CD4-positive, alpha-beta T cell (primary cell): ENCODE measurements at regions not wholly inside any gene's neighbourhood (a gene's known extent, or its start where the extent isn't known, plus 50 kb on each side); places are given as distances from the start of the nearest gene placed in this dataset.

Experiments
- ATAC-seq: fragments of 200-7000 bp; cut with Tn5 transposase; one replicate; pipeline ENCODE4 v1.10.0; 2022; ENCODE audit warnings: mild to moderate bottlenecking; ENCODE audit not compliant: poor library complexity
- CTCF ChIA-PET: fragments of 350-600 bp; sonication (Branson Sonifier 250); formaldehyde crosslinking; loops from one replicate; lab custom pipeline; 2021; ENCODE audit warnings: antibody characterized with exemption, inconsistent platforms; lab: Charles Lee
- POLR2A ChIA-PET: fragments of 350-600 bp; sonication (Branson Sonifier 250); formaldehyde crosslinking; loops from one replicate; lab custom pipeline; 2021; ENCODE audit warnings: antibody characterized with exemption, inconsistent platforms; lab: Charles Lee
- DNase-seq, 14 experiments: peaks; one replicate each; pipeline ENCODE4 v3.0.0-alpha.2; 2013 to 2020; ENCODE audit warnings: mixed read lengths in 2 of 14
- H3K27ac ChIP-seq, 2 donors: one replicate each; pipeline versions ENCODE4 v1.5.1 to v1.7.0; 2013; ENCODE audit warnings: low read length in 2 of 2, low read depth in 1 of 2, mild to moderate bottlenecking in 1 of 2
- H3K27me3 ChIP-seq, 2 experiments: 1 replicate in 1 of 2; 2 replicates in 1 of 2; pipeline versions ENCODE4 v1.6.1 to v1.7.0; 2013; ENCODE audit warnings: low read length in 2 of 2, control low read depth in 1 of 2, mild to moderate bottlenecking in 1 of 2, moderate library complexity in 1 of 2; ENCODE audit not compliant: insufficient read depth in 2 of 2, control insufficient read depth in 1 of 2
- H3K36me3 ChIP-seq: one replicate; pipeline ENCODE4 v1.6.1; 2013; ENCODE audit warnings: low read length, control low read depth; ENCODE audit not compliant: insufficient read depth
- H3K4me1 ChIP-seq: one replicate; pipeline ENCODE4 v1.6.1; 2013; ENCODE audit warnings: low read length, control low read depth; ENCODE audit not compliant: insufficient read depth
- H3K4me3 ChIP-seq: one replicate; pipeline ENCODE4 v1.5.1; 2013; ENCODE audit warnings: mild to moderate bottlenecking, low read length, moderate library complexity
- H3K9me3 ChIP-seq, 2 experiments: 1 replicate in 1 of 2; 2 replicates in 1 of 2; pipeline versions ENCODE4 v1.6.1 to v1.7.0; 2013; ENCODE audit warnings: low read length in 2 of 2, mild to moderate bottlenecking in 2 of 2, control low read depth in 1 of 2, moderate library complexity in 1 of 2; ENCODE audit not compliant: control insufficient read depth in 1 of 2, insufficient read depth in 1 of 2
- H3K27ac Mint-ChIP-seq: one replicate; pipeline ENCODE4 v1.8.0; 2020; ENCODE audit warnings: mixed read lengths
- H3K27me3 Mint-ChIP-seq: one replicate; pipeline ENCODE4 v1.8.0; 2021; ENCODE audit warnings: mixed read lengths
- H3K36me3 Mint-ChIP-seq: one replicate; pipeline ENCODE4 v1.8.0; 2021; ENCODE audit warnings: low read depth, mixed read lengths
- H3K4me1 Mint-ChIP-seq: one replicate; pipeline ENCODE4 v1.8.0; 2021; ENCODE audit warnings: low read depth, mixed read lengths
- H3K4me3 Mint-ChIP-seq: one replicate; pipeline ENCODE4 v1.8.0; 2020; ENCODE audit warnings: mild to moderate bottlenecking, mixed read lengths
- H3K9me3 Mint-ChIP-seq: one replicate; pipeline ENCODE4 v1.8.0; 2020; ENCODE audit warnings: mixed read lengths
- CTCF ChIP-seq: fragments of 200-600 bp; IDR thresholded peaks from one replicate; pipeline ENCODE4 v1.8.0; 2022; ENCODE audit warnings: antibody characterized with exemption, mild to moderate bottlenecking
- intact Hi-C, 2 experiments: fragments of 100-400 bp; cut with DNase I in 1 of 2; cut with micrococcal nuclease in 1 of 2; formaldehyde crosslinking; loops; one replicate each; pipeline versions ENCODE4 v1.15.1 to v1.9.0; 2023 to 2025; cut with DNase I, micrococcal nuclease

GRCh38 chr10:33657154-33657908, 322.9 kb upstream of the NRP1 start:
- POLR2A ChIA-PET: no interaction called here

GRCh38 chr10:33655921-33656320, 321.5 kb upstream of the NRP1 start:
- no peak for TF ChIP-seq CTCF
- no peaks in the 10 kb centered on the region for H3K36me3 ChIP-seq
- no peaks in the 10 kb centered on the region for H3K4me1 Mint-ChIP-seq
- ChIA-PET CTCF (no interaction called here), POLR2A (no interaction called here)
- H3K27me3 ChIP-seq: no peaks in the 10 kb centered on the region
- H3K27ac ChIP-seq: no peak overlapping the region
- DNase-seq (no peak), ATAC-seq (no peak)
- H3K27me3 Mint-ChIP-seq: no peaks in the 10 kb centered on the region
- H3K4me1 ChIP-seq: no peaks in the 10 kb centered on the region
- no peaks in the 10 kb centered on the region for H3K9me3 ChIP-seq
- no peak overlapping the region for H3K27ac Mint-ChIP-seq
- no peak overlapping the region for H3K4me3 Mint-ChIP-seq
- H3K4me3 ChIP-seq: no peak overlapping the region
- intact Hi-C loops: no loop called here
- H3K9me3 Mint-ChIP-seq: peaks cover 6% of the 10 kb centered on the region
- no peaks in the 10 kb centered on the region for H3K36me3 Mint-ChIP-seq

More at GRCh38 chr10:33657154-33657908, 322.9 kb upstream of the NRP1 start:
- H3K4me3 ChIP-seq: no peak overlapping the region
- no peaks in the 10 kb centered on the region for H3K36me3 Mint-ChIP-seq
- H3K27me3 Mint-ChIP-seq: peaks cover 9% of the 10 kb centered on the region
- CTCF ChIA-PET: no interaction called here
- no peak for DNase-seq
- no peak overlapping the region for H3K27ac Mint-ChIP-seq
- H3K4me1 ChIP-seq: peaks cover 6% of the 10 kb centered on the region
- H3K4me1 Mint-ChIP-seq: no peaks in the 10 kb centered on the region
- TF ChIP-seq CTCF: no peak
- no peak for ATAC-seq
- H3K9me3 ChIP-seq: no peaks in the 10 kb centered on the region
- H3K9me3 Mint-ChIP-seq: peaks cover 6% of the 10 kb centered on the region
- intact Hi-C loops: no loop called here
- peaks cover 0 to 5% of the 10 kb centered on the region in 2 experiments for H3K27me3 ChIP-seq
- H3K4me3 Mint-ChIP-seq: no peak overlapping the region
- no peaks in the 10 kb centered on the region for H3K36me3 ChIP-seq
- no peak overlapping the region for H3K27ac ChIP-seq

- intact Hi-C loops: no loop called here
- H3K9me3 ChIP-seq: no peaks in the 10 kb centered on the region
- no peak for TF ChIP-seq CTCF
- H3K4me3 ChIP-seq: no peak overlapping the region
- ATAC-seq (no peak), DNase-seq (no peak)
- CTCF ChIA-PET: no interaction called here
- no peaks in the 10 kb centered on the region for H3K36me3 ChIP-seq
- POLR2A ChIA-PET: no interaction called here
- no peaks in the 10 kb centered on the region for H3K4me1 Mint-ChIP-seq
- H3K27ac ChIP-seq: no peak overlapping the region
- H3K4me1 ChIP-seq: no peaks in the 10 kb centered on the region
- no peak overlapping the region for H3K4me3 Mint-ChIP-seq
- H3K27me3 Mint-ChIP-seq: no peaks in the 10 kb centered on the region
- H3K27ac Mint-ChIP-seq: no peak overlapping the region
- no peaks in the 10 kb centered on the region for H3K27me3 ChIP-seq
- H3K36me3 Mint-ChIP-seq: no peaks in the 10 kb centered on the region
- H3K9me3 Mint-ChIP-seq: peaks cover 6% of the 10 kb centered on the region
These were observed 320.8 kb upstream of the NRP1 start for GRCh38 chr10:33655165-33655815.
